ENCODE measurements at regions not wholly inside any gene's neighbourhood (a gene's known extent, or its start where the extent isn't known, plus 50 kb on each side); places are given as distances from the start of the nearest gene placed in this dataset.

DNA sequence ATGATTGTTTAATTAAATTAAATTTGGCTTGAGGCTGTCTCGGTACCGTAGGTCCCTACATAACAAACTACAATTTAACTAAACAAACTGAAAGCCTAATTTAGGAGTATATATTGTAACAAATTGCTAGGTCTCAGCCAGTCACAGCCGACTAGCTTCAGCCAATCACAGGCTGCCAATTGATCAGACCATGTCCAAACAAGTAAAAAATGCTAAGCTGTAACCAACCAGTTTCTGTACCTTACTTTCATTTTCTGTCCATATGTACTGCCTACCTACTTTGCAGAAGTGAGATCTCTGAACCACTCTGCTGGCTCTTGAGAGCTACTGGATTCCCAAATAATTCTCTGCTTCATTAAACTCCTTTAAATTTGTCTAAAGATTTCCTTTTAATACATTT lies 648.0 kb upstream of the GJE1 start:
- Histone ChIP-seq H3K4me3 (ENCODE audit: insufficient read depth, low read length, poor library complexity, severe bottlenecking) (peak overlapping the region; percentile 30), H3K36me3 (ENCODE audit: low read length) (no peaks in the 10 kb centered on the region), H3K9me2 (replicated peaks; ENCODE audit: insufficient read depth, low read length) (no peaks in the 10 kb centered on the region), H3K9me3 (ENCODE audit: insufficient read depth, low read length) (no peaks in the 10 kb centered on the region), H2AFZ (ENCODE audit: low read depth, low read length, severe bottlenecking) (peak overlapping the region; percentile 18), H3K9ac (ENCODE audit: low read length) (peak overlapping the region; percentile 40; the same call in 1 of the 2 replicates), H3K27me3 (ENCODE audit: low read length) (no peaks in the 10 kb centered on the region), H4K20me1 (ENCODE audit: low read depth, low read length) (no peaks in the 10 kb centered on the region), H3K79me2 (ENCODE audit: insufficient read depth, low read length) (no peaks in the 10 kb centered on the region), H3F3A (ENCODE audit: insufficient read depth) (peaks cover 48% of the 10 kb centered on the region), H3K4me2 (ENCODE audit: low read depth, low read length, poor library complexity, severe bottlenecking) (peak overlapping the region; percentile 79), H3K27ac (ENCODE audit: low read depth, low read length) (peak overlapping the region; percentile 95)
- no peak for TF ChIP-seq EZH2phosphoT487 (conservative IDR thresholded peaks at IDR 0.05; ENCODE audit: low read length)
- TF ChIP-seq, protein P1, sequence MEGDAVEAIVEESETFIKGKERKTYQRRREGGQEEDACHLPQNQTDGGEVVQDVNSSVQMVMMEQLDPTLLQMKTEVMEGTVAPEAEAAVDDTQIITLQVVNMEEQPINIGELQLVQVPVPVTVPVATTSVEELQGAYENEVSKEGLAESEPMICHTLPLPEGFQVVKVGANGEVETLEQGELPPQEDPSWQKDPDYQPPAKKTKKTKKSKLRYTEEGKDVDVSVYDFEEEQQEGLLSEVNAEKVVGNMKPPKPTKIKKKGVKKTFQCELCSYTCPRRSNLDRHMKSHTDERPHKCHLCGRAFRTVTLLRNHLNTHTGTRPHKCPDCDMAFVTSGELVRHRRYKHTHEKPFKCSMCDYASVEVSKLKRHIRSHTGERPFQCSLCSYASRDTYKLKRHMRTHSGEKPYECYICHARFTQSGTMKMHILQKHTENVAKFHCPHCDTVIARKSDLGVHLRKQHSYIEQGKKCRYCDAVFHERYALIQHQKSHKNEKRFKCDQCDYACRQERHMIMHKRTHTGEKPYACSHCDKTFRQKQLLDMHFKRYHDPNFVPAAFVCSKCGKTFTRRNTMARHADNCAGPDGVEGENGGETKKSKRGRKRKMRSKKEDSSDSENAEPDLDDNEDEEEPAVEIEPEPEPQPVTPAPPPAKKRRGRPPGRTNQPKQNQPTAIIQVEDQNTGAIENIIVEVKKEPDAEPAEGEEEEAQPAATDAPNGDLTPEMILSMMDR (IDR thresholded peaks at IDR 0.05; ENCODE audit: insufficient read depth, low read length, poor library complexity, severe bottlenecking), result no peak

GRCh38 chr6:141483598-141484061 lies 649.1 kb upstream of the GJE1 start:
- Histone ChIP-seq H3K9me3 (ENCODE audit: insufficient read depth, low read length) (no peaks in the 10 kb centered on the region), H3F3A (ENCODE audit: insufficient read depth) (peaks cover 48% of the 10 kb centered on the region), H4K20me1 (ENCODE audit: low read depth, low read length) (no peaks in the 10 kb centered on the region), H3K9me2 (replicated peaks; ENCODE audit: insufficient read depth, low read length) (no peaks in the 10 kb centered on the region), H3K36me3 (ENCODE audit: low read length) (no peaks in the 10 kb centered on the region), H3K27ac (ENCODE audit: low read depth, low read length) (peak overlapping the region; percentile 95), H3K4me2 (ENCODE audit: low read depth, low read length, poor library complexity, severe bottlenecking) (peak overlapping the region; percentile 79), H3K79me2 (ENCODE audit: insufficient read depth, low read length) (no peaks in the 10 kb centered on the region), H3K4me3 (ENCODE audit: insufficient read depth, low read length, poor library complexity, severe bottlenecking) (peak overlapping the region; percentile 44), H2AFZ (ENCODE audit: low read depth, low read length, severe bottlenecking) (peak overlapping the region; percentile 25), H3K27me3 (ENCODE audit: low read length) (no peaks in the 10 kb centered on the region), H3K9ac (ENCODE audit: low read length) (peak overlapping the region; percentile 44)
- no peak for TF ChIP-seq EZH2phosphoT487 (conservative IDR thresholded peaks at IDR 0.05; ENCODE audit: low read length)
- TF ChIP-seq, protein P1 (IDR thresholded peaks at IDR 0.05; ENCODE audit: insufficient read depth, low read length, poor library complexity, severe bottlenecking), result no peak

GRCh38 chr6:141482796-141483597 lies 649.7 kb upstream of the GJE1 start:
- Histone ChIP-seq H3F3A (ENCODE audit: insufficient read depth) (peaks cover 48% of the 10 kb centered on the region), H3K36me3 (ENCODE audit: low read length) (no peaks in the 10 kb centered on the region), H3K9me3 (ENCODE audit: insufficient read depth, low read length) (no peaks in the 10 kb centered on the region), H3K4me3 (ENCODE audit: insufficient read depth, low read length, poor library complexity, severe bottlenecking) (peak overlapping the region; percentile 41), H2AFZ (ENCODE audit: low read depth, low read length, severe bottlenecking) (peak overlapping the region; percentile 25), H3K4me2 (ENCODE audit: low read depth, low read length, poor library complexity, severe bottlenecking) (peak overlapping the region; percentile 79), H3K9ac (ENCODE audit: low read length) (peak overlapping the region; percentile 44), H3K79me2 (ENCODE audit: insufficient read depth, low read length) (no peaks in the 10 kb centered on the region), H3K27me3 (ENCODE audit: low read length) (no peaks in the 10 kb centered on the region), H4K20me1 (ENCODE audit: low read depth, low read length) (no peaks in the 10 kb centered on the region), H3K27ac (ENCODE audit: low read depth, low read length) (peak overlapping the region; percentile 95), H3K9me2 (replicated peaks; ENCODE audit: insufficient read depth, low read length) (no peaks in the 10 kb centered on the region)
- TF ChIP-seq, protein P1 (IDR thresholded peaks at IDR 0.05; ENCODE audit: insufficient read depth, low read length, poor library complexity, severe bottlenecking), result no peak
- TF ChIP-seq EZH2phosphoT487 (conservative IDR thresholded peaks at IDR 0.05; ENCODE audit: low read length), result no peak
